Muscle layer of colon (tissue), 2 donors: ENCODE measurements at regions not wholly inside any gene's neighbourhood (a gene's known extent, or its start where the extent isn't known, plus 50 kb on each side); places are given as distances from the start of the nearest gene placed in this dataset.

Source experiments
- H3K27ac ChIP-seq: one replicate; pipeline ENCODE4 v1.7.0; 2013; ENCODE audit warnings: low read depth, mild to moderate bottlenecking, low read length, moderate library complexity
- H3K27me3 ChIP-seq, 2 donors: one replicate each; pipeline ENCODE4 v1.7.0; 2013; ENCODE audit warnings: low read length in 2 of 2, mild to moderate bottlenecking in 2 of 2; ENCODE audit not compliant: insufficient read depth in 2 of 2, control insufficient read depth in 1 of 2
- H3K36me3 ChIP-seq: one replicate; pipeline ENCODE4 v1.7.0; 2013; ENCODE audit warnings: mild to moderate bottlenecking, low read length; ENCODE audit not compliant: insufficient read depth
- H3K4me1 ChIP-seq: one replicate; pipeline ENCODE4 v1.7.0; 2013; ENCODE audit warnings: mild to moderate bottlenecking, low read length; ENCODE audit not compliant: insufficient read depth
- H3K4me3 ChIP-seq, 2 donors: one replicate each; pipeline ENCODE4 v1.7.0; 2013; ENCODE audit warnings: low read length in 2 of 2, low read depth in 1 of 2, mild to moderate bottlenecking in 1 of 2, moderate library complexity in 1 of 2
- H3K9ac ChIP-seq: one replicate; pipeline ENCODE4 v1.7.0; 2013; ENCODE audit warnings: low read length
- H3K9me3 ChIP-seq: one replicate; pipeline ENCODE4 v1.7.0; 2013; ENCODE audit warnings: mild to moderate bottlenecking, low read length
- donor health status: abdominal sarcoma.
- donor health status: Adenocarcinoma of cecum.

DNA sequence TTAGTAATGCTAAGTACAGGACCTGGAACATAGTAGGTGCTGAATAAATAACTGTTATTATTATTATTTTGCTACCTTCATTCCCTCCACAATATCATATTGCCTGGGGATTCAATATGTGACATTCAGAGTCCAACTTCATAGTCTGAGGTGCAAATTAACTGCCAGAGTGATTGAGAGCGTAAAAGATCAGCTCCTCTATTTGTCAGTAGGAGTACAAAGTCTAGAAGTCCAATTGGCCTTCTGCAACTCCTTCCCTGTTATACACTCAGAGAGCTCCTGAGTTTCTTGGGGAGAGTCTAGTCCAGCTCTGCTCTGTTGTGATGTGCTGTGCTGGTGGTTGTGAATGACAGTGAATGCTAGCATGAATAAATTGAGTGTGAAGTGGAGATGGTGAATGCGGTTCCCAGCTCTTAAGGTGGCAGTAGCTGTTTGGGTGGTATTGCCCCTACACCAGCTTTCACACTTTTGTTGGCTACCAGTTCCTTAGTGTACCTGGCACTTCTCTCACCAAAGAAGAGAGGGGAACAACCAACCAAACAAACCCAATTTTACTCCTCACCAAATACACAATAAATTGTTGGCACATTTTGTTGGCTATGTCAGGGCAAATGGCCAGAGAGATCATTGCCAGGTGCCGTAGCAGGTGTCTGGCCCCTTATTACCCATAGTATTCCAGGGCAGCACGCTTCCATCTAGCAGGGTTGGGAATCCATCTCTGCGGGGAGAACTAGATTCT lies 270.1 kb upstream of the TBL1XR1 start:
- peaks cover 64% of the 10 kb centered on the region for H3K4me1 ChIP-seq
- H3K9ac ChIP-seq = no peak overlapping the region

DNA sequence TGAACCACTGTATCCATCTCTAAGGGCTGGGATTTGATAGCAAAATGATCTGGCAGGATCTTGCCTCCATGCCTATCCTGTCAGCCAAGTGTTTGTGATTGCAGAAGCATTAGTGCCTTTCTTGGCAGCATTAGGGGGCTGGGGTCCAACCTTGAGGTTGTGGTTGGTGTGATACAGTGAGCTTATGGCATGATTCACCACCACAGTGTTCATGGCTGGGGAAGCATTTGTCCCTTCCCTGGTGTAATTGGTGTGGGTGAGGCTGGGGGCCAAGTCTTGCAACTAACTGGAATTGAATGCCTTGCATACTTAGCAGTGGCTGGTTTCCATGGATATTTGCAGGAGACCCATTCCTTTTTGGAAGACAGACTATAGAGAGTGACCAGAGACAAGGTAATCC lies 271.0 kb upstream of the TBL1XR1 start:
- Histone ChIP-seq H3K9ac (no peak overlapping the region), H3K36me3 (peaks cover 7% of the 10 kb centered on the region), H3K4me1 (peaks cover 64% of the 10 kb centered on the region), H3K27ac (no peak overlapping the region), H3K27me3 (no peaks in the 10 kb centered on the region), H3K9me3 (no peaks in the 10 kb centered on the region), H3K4me3 (no peak overlapping the region)

More for the DNA sequence above, 270.1 kb upstream of the TBL1XR1 start:
- no peak overlapping the region for H3K4me3 ChIP-seq
- no peak overlapping the region for H3K27ac ChIP-seq
- H3K9me3 ChIP-seq = no peaks in the 10 kb centered on the region
- no peaks in the 10 kb centered on the region for H3K27me3 ChIP-seq
- peaks cover 7% of the 10 kb centered on the region for H3K36me3 ChIP-seq

DNA sequence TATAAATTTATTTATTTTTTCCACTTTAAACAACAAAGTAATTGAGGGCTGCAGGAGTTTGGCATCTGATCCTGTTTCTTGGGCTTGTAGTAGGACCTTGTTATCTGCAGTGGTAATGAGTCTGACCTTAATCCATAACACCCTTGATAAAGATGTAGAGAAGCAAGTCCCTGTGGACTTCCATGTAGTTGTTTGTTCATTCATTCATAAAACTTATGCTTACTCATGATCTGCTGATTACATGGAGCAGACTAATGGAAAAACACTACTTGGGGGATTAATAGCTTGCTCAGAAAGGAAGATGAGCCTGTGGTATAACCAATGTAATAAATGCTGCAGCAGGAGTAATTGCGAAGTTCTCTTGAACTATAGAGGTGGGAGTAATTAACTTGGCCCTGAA lies 271.5 kb upstream of the TBL1XR1 start:
- Histone ChIP-seq H3K9me3 (no peaks in the 10 kb centered on the region), H3K9ac (no peak overlapping the region), H3K4me3 (no peak overlapping the region), H3K4me1 (peaks cover 63% of the 10 kb centered on the region), H3K27me3 (no peaks in the 10 kb centered on the region), H3K36me3 (peaks cover 7% of the 10 kb centered on the region), H3K27ac (no peak overlapping the region)

DNA sequence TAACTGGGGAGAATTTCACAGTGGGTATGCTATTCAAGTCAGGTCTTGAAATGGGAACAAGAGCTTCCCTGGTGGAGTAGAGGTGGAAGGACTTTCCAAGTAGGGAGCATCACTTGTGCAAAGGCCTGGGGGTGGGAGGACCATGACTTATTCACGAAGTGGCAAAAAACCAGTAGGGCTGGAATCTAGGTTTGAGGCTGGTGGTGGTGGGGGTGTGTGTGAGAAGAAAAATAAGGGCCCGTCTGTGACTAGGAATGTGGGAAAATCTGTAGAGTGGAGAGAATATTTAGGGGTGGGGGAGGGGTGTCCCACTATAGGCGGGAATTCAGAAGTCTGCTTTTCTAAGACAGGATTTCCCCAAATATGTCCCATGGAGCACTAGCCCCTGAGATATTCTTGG lies 271.9 kb upstream of the TBL1XR1 start:
- no peaks in the 10 kb centered on the region for H3K27me3 ChIP-seq
- H3K36me3 ChIP-seq = peaks cover 7% of the 10 kb centered on the region
- H3K9ac ChIP-seq = no peak overlapping the region
- H3K9me3 ChIP-seq = no peaks in the 10 kb centered on the region
- no peak overlapping the region for H3K4me3 ChIP-seq
- peaks cover 59% of the 10 kb centered on the region for H3K4me1 ChIP-seq
- H3K27ac ChIP-seq = no peak overlapping the region

DNA sequence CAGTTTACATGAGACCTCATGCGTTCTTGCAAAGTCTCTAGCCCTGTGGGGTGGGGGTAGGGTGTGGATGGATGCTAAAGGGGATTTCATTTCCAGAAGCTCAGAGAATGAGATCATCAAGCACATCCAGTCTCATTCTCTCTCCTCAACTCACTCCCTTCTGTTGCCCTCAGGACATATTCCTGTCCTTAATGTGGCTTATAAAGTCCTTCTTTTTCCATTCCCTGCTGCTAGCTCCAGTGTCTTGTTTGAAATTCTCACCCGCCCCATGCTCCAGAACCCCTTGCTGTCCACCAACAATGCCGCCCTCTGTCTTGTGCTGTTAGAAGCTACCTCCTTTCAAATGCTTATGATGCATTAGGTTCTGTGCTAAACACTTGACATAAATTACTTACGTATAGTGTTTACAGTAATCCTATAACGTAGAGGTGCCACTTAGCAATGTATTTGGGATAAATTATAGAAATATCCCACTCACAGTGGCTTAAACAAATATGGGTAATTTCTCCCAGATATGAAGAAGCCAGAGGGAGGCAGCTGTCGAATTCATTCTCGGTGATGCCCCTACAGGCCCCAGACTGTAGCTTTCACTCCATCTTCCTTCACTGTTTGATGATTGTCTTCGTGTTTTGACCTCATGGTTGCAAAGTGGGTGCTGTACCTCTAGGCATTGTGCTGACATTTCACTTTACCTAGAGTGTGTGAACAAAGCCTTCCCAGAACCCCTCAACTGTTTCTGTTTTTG lies 273.1 kb upstream of the TBL1XR1 start:
- no peak overlapping the region for H3K9ac ChIP-seq
- H3K9me3 ChIP-seq = no peaks in the 10 kb centered on the region
- no peak overlapping the region for H3K4me3 ChIP-seq
- H3K27me3 ChIP-seq = no peaks in the 10 kb centered on the region
- H3K4me1 ChIP-seq = peaks cover 47% of the 10 kb centered on the region
- no peak overlapping the region for H3K27ac ChIP-seq
- peaks cover 7% of the 10 kb centered on the region for H3K36me3 ChIP-seq

DNA sequence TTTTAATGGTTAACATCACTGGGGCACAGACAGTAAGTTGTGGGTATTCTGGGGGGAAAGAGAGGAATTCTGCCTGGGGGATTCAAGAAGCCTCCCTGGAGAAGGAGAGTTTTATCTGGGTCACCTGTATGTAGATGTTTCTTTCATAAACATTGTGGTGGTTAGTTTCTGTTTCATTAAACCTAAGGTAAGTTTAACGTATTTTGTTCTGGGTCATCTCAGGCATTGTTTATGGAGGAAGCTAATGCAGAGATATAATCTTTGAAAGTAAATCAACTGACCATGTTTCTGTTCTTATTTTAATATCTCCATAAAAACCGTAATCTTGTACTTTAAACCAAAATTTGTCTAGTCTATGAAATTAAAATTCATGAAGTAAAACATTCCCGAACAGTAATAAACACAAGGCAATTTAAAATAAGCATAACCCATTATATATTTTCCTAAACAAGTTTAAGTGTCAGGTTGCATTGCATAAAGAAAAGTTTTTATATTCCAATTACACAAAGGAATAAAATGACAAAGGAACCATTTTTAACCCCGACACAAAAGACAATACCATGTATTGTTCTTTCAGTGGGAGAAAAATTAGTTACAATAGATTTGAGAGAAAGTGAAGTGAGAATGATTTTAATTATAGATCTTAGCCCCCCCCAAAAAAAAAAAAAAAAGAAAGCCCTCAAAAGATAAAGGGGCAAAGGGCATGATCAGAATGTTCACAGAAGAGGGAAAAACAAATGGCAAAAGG lies 274.6 kb upstream of the TBL1XR1 start:
- Histone ChIP-seq H3K36me3 (peaks cover 7% of the 10 kb centered on the region), H3K9ac (no peak overlapping the region), H3K27ac (no peak overlapping the region), H3K4me3 (no peak overlapping the region), H3K9me3 (no peaks in the 10 kb centered on the region), H3K27me3 (no peaks in the 10 kb centered on the region), H3K4me1 (peaks cover 37% of the 10 kb centered on the region)

DNA sequence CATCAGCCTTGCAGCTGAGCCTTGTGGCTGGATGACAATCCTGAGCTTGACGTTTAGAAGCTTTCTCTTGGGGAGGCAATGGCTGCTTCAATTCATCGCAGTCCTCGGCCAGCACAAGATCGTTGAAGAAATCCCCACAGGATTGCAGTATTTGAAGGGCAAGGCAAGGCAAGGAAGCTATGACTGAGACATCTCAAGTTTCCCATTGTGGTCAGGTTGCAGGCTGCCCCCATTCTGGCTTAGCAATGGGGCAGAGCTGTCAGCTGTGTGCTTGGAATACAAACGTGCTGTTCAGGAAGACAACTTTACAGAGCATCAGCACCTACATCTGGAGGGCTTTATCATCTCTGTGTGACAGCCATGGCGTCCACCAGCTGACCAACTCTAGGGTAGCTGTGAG lies 275.9 kb upstream of the TBL1XR1 start:
- Histone ChIP-seq H3K4me3 (no peak overlapping the region), H3K9ac (no peak overlapping the region), H3K27me3 (no peaks in the 10 kb centered on the region), H3K9me3 (no peaks in the 10 kb centered on the region), H3K36me3 (peaks cover 6% of the 10 kb centered on the region), H3K4me1 (peaks cover 42% of the 10 kb centered on the region), H3K27ac (no peak overlapping the region)

DNA sequence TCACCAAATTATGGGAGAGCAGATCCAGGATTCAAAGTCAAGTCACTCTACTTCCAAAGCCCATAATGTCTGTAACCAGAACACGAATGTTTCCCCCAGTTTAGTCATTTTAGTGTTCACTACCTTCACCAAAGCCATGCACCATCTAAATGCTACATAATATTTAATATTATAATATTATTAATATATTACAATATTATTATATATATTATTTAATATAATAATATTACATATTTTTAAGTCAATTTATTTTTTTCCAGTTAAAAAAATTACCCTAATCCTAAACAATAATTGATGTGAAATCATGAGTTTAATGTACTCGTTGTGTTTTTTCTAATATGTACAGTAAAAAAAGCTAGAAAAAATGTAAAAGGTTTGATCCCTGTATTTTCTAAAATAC lies 276.6 kb upstream of the TBL1XR1 start:
- Histone ChIP-seq H3K4me3 (no peak overlapping the region), H3K9me3 (no peaks in the 10 kb centered on the region), H3K4me1 (peaks cover 46% of the 10 kb centered on the region), H3K27ac (no peak overlapping the region), H3K36me3 (peaks cover 4% of the 10 kb centered on the region), H3K27me3 (no peaks in the 10 kb centered on the region), H3K9ac (no peak overlapping the region)

DNA sequence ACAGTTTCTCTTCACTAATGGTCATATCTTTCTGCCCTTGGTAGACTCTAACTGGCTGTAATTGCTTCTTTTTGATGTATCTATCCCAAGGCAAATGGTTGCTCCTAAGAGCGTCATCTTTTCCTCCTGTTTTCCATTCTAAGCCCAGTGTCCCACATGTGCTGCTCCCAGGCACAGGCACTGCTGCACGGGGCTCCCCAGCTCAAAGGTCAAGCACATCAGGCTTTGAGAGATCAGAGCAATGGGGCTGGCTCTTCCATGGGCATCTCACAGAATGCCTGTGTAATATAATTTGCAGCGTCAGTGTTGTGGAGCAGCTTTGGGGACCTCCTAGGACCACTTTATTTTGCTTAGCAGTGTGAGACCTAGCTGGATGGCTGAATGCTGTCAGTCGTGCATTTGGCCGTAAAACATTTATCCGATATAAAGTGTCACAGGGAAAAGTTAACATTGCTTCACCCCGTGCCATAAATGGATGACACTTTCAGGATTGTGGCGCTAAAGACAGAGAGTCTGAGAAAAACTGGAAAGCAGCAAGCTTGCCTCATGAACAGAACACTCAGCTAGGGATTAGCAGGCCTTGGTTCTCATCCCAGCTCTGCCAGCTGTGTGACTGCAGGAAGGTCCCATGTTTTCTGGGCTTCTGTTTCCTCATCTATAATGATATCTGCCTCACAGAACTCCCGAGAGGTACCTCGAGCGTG lies 277.5 kb upstream of the TBL1XR1 start:
- peaks cover 4% of the 10 kb centered on the region for H3K36me3 ChIP-seq
- peaks cover 44% of the 10 kb centered on the region for H3K4me1 ChIP-seq
- H3K4me3 ChIP-seq = no peak overlapping the region
- H3K27ac ChIP-seq = no peak overlapping the region
- H3K9ac ChIP-seq = no peak overlapping the region
- H3K9me3 ChIP-seq = no peaks in the 10 kb centered on the region
- H3K27me3 ChIP-seq = no peaks in the 10 kb centered on the region

DNA sequence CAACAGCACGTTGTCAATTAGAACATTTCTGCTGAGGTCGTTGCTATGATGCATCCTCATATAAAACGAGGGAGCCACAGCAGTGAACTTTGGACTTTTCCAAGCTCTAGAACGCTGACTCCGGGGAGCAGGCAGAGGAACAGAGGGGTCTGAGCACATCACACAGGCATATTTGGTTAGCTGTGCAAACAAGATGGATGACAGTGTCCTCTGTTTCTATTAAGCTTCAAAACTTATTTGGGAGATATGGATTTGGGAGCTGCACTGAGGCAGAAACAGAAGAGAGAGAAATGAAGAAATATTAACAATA lies 278.0 kb upstream of the TBL1XR1 start:
- H3K36me3 ChIP-seq = peaks cover 4% of the 10 kb centered on the region
- H3K9ac ChIP-seq = no peak overlapping the region
- H3K4me1 ChIP-seq = peaks cover 40% of the 10 kb centered on the region
- H3K4me3 ChIP-seq = no peak overlapping the region
- H3K27me3 ChIP-seq = no peaks in the 10 kb centered on the region
- no peak overlapping the region for H3K27ac ChIP-seq
- no peaks in the 10 kb centered on the region for H3K9me3 ChIP-seq

DNA sequence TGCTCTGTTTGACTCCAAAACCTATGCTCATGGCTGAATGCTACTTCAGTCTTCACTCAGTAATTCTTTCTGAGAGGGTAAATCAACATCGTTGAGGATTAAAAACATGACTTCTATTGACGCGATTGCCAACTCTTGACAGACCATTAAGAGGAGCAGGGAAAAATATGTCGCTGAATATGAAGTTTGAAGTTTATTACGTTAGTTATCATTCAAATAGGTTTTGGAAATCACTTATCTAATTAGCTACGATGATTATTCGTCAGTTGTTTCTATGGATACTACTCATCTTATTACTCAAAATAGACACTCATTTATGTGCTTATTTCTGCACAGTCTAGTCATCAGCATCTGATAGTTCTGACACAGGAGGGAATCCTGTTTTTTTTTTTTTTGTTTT lies 279.2 kb upstream of the TBL1XR1 start:
- Histone ChIP-seq H3K9ac (no peak overlapping the region), H3K36me3 (no peaks in the 10 kb centered on the region), H3K4me1 (peaks cover 31% of the 10 kb centered on the region), H3K4me3 (no peak overlapping the region), H3K27ac (no peak overlapping the region), H3K27me3 (no peaks in the 10 kb centered on the region), H3K9me3 (no peaks in the 10 kb centered on the region)
